WI38 (cell line): ENCODE measurements at regions not wholly inside any gene's neighbourhood (a gene's known extent, or its start where the extent isn't known, plus 50 kb on each side); places are given as distances from the start of the nearest gene placed in this dataset.

Source experiments
- H3K4me3 ChIP-seq: 2 replicates; pipeline ENCODE4 v1.5.1; 2011; ENCODE audit warnings: low read depth, mild to moderate bottlenecking, control low read depth, low read length
- TF ChIP-seq, protein P1 (sequence below): IDR thresholded peaks from 2 replicates; pipeline ENCODE4 v1.5.1; 2012; ENCODE audit warnings: low read depth, mild to moderate bottlenecking, control low read depth, low read length

- TF ChIP-seq, protein P1, sequence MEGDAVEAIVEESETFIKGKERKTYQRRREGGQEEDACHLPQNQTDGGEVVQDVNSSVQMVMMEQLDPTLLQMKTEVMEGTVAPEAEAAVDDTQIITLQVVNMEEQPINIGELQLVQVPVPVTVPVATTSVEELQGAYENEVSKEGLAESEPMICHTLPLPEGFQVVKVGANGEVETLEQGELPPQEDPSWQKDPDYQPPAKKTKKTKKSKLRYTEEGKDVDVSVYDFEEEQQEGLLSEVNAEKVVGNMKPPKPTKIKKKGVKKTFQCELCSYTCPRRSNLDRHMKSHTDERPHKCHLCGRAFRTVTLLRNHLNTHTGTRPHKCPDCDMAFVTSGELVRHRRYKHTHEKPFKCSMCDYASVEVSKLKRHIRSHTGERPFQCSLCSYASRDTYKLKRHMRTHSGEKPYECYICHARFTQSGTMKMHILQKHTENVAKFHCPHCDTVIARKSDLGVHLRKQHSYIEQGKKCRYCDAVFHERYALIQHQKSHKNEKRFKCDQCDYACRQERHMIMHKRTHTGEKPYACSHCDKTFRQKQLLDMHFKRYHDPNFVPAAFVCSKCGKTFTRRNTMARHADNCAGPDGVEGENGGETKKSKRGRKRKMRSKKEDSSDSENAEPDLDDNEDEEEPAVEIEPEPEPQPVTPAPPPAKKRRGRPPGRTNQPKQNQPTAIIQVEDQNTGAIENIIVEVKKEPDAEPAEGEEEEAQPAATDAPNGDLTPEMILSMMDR: no peak
- no peak overlapping the region for H3K4me3 ChIP-seq
These were observed 102.5 kb downstream of the EBNA1BP2 start for GRCh38 chr1:43069461-43070050.

GRCh38 chr1:43068911-43069310 is 103.2 kb downstream of the EBNA1BP2 start:
- no peak overlapping the region for H3K4me3 ChIP-seq

GRCh38 chr1:43067977-43068751 is 103.9 kb downstream of the EBNA1BP2 start:
- no peak overlapping the region for H3K4me3 ChIP-seq
- TF ChIP-seq, protein P1: no peak

More at GRCh38 chr1:43068911-43069310, 103.2 kb downstream of the EBNA1BP2 start:
- TF ChIP-seq, protein P1: no peak

DNA sequence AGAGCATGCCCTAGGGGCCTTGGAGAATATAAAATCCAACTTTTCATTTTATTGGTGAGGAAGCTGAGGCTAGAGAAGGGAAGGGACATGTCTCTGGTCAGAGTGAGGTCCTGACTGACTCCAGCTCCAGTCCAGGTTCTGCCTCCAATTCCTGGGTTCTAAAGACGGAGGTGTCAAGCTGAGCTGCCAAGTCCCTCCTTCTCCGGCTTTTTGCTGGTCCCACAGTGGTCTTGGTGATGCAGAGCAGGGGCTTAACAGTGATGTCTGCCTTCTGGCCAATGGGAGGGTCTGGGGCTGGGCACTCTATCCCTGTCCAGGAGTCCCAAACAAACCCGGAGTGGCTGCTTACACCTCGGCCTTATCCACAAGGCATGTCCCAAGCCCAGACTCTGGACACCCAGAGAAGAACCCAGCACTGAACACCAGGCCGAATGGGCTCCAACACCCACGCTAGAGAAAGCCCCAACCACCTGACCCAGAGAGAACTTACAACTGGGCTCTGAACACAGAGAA is 104.8 kb downstream of the EBNA1BP2 start:
- H3K4me3 ChIP-seq: no peak overlapping the region
- TF ChIP-seq, protein P1: no peak

GRCh38 chr1:43066578-43066977 is 105.5 kb downstream of the EBNA1BP2 start:
- H3K4me3 ChIP-seq: no peak overlapping the region
- TF ChIP-seq, protein P1: no peak

GRCh38 chr1:43065616-43066399 is 106.3 kb downstream of the EBNA1BP2 start:
- TF ChIP-seq, protein P1: no peak
- no peak overlapping the region for H3K4me3 ChIP-seq

DNA sequence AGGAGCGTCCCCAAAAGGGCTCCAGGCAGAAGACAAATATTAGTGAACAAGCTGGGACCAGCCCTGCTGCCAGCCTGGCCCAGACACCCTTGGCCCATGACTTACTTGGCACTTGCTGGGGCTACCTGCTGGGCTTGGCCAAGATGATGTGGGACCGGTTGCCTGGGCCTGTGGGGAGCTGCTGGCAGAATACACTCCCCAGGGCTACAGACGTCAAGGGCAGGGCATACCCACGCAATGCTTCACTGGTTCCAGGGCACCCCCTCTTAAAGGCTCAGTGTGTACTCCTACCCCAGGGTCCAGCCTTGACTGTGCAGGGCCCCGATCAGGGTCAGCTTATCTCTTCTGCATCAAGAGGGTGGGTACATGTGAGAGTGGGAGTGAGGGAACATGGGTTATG is 106.5 kb upstream of the SLC2A1 start:
- H3K4me3 ChIP-seq: no peak overlapping the region
- TF ChIP-seq, protein P1: no peak
